GM12878 (cell line): ENCODE measurements at regions not wholly inside any gene's neighbourhood (a gene's known extent, or its start where the extent isn't known, plus 50 kb on each side); places are given as distances from the start of the nearest gene placed in this dataset.

ENCODE experiments used
- ATAC-seq: fragments of 200-7000 bp; cut with Tn5 transposase; 3 replicates; pipeline ENCODE4 v1.9.1; 2020; ENCODE audit warnings: mild to moderate bottlenecking, moderate library complexity
- BruUV-seq: library from RNA; stranded (reverse); fragments of 400-500 nt; replicated peaks from 2 replicates; lab custom pipeline; 2021; lab: Mats Ljungman, UMichigan
- CTCF ChIA-PET: fragments of 300-600 bp; sonication (Branson Sonifier 250); formaldehyde crosslinking; extraction: SDS; loops from one replicate; lab custom pipeline; 2021; ENCODE audit warnings: inconsistent platforms; lab: Yijun Ruan, JAX
- POLR2A ChIA-PET: fragments of 350-600 bp; formaldehyde crosslinking; extraction: SDS; loops from one replicate; lab custom pipeline; 2021; ENCODE audit warnings: inconsistent platforms; lab: Charles Lee
- RAD21 ChIA-PET: fragments of 300-600 bp; sonication (Branson Sonifier 250); formaldehyde crosslinking; loops from one replicate; lab custom pipeline; 2023; ENCODE audit warnings: antibody characterized with exemption; ENCODE audit not compliant: unreplicated experiment; lab: Charles Lee
- SMC1A ChIA-PET: fragments of 300-600 bp; sonication (Branson Sonifier 250); formaldehyde crosslinking; loops from one replicate; lab custom pipeline; 2023; ENCODE audit not compliant: unreplicated experiment, uncharacterized antibody; lab: Charles Lee
- DNase-seq: peaks from one replicate; pipeline ENCODE4 v3.0.0-alpha.2; 2011; ENCODE audit warnings: low read depth, low spot score
- FAIRE-seq: peaks from 3 replicates; lab custom pipeline; 2011; peaks lifted over from hg19 to GRCh38; lab: Jason Lieb, UNC
- H2AFZ ChIP-seq: 2 replicates; pipeline ENCODE4 v1.6.0; 2011; ENCODE audit warnings: low read depth, low read length, control low read depth; ENCODE audit not compliant: control insufficient read depth
- H3K27ac ChIP-seq: 2 replicates; pipeline ENCODE4 v1.5.1; 2011; ENCODE audit warnings: control low read depth; ENCODE audit not compliant: control insufficient read depth, insufficient read depth
- H3K27me3 ChIP-seq, 2 experiments: replicated peaks in 1 of 2; 2 replicates each; pipeline versions ENCODE4 v1.6.0 to v1.6.1; 2011; ENCODE audit warnings: low read length in 1 of 2; ENCODE audit not compliant: control insufficient read depth in 2 of 2, insufficient read depth in 2 of 2
- H3K36me3 ChIP-seq, 2 experiments: 2 replicates each; pipeline ENCODE4 v1.5.1; 2011; ENCODE audit warnings: low read length in 1 of 2; ENCODE audit not compliant: control insufficient read depth in 2 of 2, insufficient read depth in 2 of 2
- H3K4me1 ChIP-seq: 2 replicates; pipeline ENCODE4 v1.6.1; 2011; ENCODE audit warnings: mild to moderate bottlenecking, low read length, moderate library complexity, mixed read lengths; ENCODE audit not compliant: control insufficient read depth, insufficient read depth
- H3K4me2 ChIP-seq: 2 replicates; pipeline ENCODE4 v1.6.0; 2011; ENCODE audit warnings: control low read depth; ENCODE audit not compliant: control insufficient read depth, insufficient read depth
- H3K4me3 ChIP-seq: fragments of 200-600 bp; sonication (generic); 2 replicates; pipeline ENCODE4 v1.5.1; 2016
- H3K79me2 ChIP-seq: 2 replicates; pipeline ENCODE4 v1.6.0; 2011; ENCODE audit warnings: low read length; ENCODE audit not compliant: control insufficient read depth, insufficient read depth
- H3K9ac ChIP-seq: 2 replicates; pipeline ENCODE4 v1.8.0; 2011; ENCODE audit warnings: low read length, control low read depth, mixed read lengths; ENCODE audit not compliant: control insufficient read depth, insufficient read depth
- H3K9me3 ChIP-seq: replicated peaks from 3 replicates; pipeline ENCODE4 v1.5.1; 2011; ENCODE audit warnings: mild to moderate bottlenecking, low read length; ENCODE audit not compliant: control insufficient read depth, insufficient read depth
- H4K20me1 ChIP-seq: 2 replicates; pipeline ENCODE4 v1.6.0; 2011; ENCODE audit not compliant: control insufficient read depth, insufficient read depth
- MEF2B ChIP-seq: fragments of 450-650 bp; IDR thresholded peaks from 2 replicates; pipeline ENCODE4 v1.6.1; 2018; ENCODE audit warnings: mild to moderate bottlenecking, moderate library complexity; ENCODE audit not compliant: partially characterized antibody, poor library complexity, severe bottlenecking
- NFIC ChIP-seq: IDR thresholded peaks from 2 replicates; pipeline ENCODE4 v1.6.1; 2012; ENCODE audit warnings: low read depth, mild to moderate bottlenecking, inconsistent platforms, low read length, moderate library complexity
- NFXL1 ChIP-seq: fragments of 450-650 bp; IDR thresholded peaks from 2 replicates; pipeline ENCODE4 v1.6.1; 2017; ENCODE audit warnings: antibody characterized with exemption, mild to moderate bottlenecking, borderline replicate concordance
- NR2F1 ChIP-seq: fragments of 450-650 bp; conservative IDR thresholded peaks from 2 replicates; pipeline ENCODE4 v1.6.1; 2017; ENCODE audit warnings: mild to moderate bottlenecking
- PAX5 ChIP-seq: IDR thresholded peaks from 2 replicates; pipeline ENCODE4 v1.6.1; 2011; ENCODE audit warnings: low read depth, low read length, borderline replicate concordance
- WGBS: methylation state at CpG from one replicate; pipeline ENCODE4 v1.1.6; 2016; ENCODE audit warnings: low lambda C conversion rate; ENCODE audit not compliant: insufficient replicate concordance, insufficient coverage; ENCODE audit errors: missing lambda C conversion rate; 5-methylcytosine and 5-hydroxymethylcytosine counted together
- in situ Hi-C: fragments of 300-500 bp; cut with MboI; formaldehyde crosslinking; loops from 9 replicates; pipeline ENCODE4 v1.14.3; 2018; ENCODE audit warnings: mixed read lengths
- intact Hi-C: fragments of 100-400 bp; cut with micrococcal nuclease; formaldehyde crosslinking; loops from one replicate; pipeline ENCODE4 v1.14.2; 2022; ENCODE audit not compliant: unreplicated experiment
- TF ChIP-seq, protein P1 (sequence below): IDR thresholded peaks from 2 replicates; pipeline ENCODE4 v1.6.1; 2012; ENCODE audit warnings: low read length, inconsistent platforms
- TF ChIP-seq, protein P2 (sequence below): fragments of 450-650 bp; IDR thresholded peaks from 2 replicates; pipeline ENCODE4 v1.6.1; 2016; ENCODE audit warnings: mild to moderate bottlenecking

DNA sequence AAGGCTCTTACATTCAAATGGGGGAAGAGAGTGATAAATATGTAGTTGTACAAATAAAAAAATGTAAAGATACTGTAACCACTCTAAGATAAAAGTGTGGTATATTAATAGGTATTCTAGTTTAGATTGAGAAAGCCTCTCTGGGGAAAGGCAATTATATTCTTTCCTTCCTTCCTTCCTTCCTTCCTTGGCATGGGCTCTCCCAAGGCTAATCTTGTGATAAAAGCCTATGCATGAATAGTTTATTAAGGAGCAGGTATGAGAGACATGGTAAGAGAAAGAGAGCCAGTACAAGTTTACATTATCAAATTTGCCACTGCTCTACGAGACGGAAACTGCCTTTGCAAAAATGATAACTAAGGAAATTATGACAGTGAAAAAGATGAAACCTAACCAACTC lies 588.8 kb downstream of the PRELID2 start (continued):
- TF ChIP-seq, protein P1, sequence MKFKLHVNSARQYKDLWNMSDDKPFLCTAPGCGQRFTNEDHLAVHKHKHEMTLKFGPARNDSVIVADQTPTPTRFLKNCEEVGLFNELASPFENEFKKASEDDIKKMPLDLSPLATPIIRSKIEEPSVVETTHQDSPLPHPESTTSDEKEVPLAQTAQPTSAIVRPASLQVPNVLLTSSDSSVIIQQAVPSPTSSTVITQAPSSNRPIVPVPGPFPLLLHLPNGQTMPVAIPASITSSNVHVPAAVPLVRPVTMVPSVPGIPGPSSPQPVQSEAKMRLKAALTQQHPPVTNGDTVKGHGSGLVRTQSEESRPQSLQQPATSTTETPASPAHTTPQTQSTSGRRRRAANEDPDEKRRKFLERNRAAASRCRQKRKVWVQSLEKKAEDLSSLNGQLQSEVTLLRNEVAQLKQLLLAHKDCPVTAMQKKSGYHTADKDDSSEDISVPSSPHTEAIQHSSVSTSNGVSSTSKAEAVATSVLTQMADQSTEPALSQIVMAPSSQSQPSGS: no peak
- no peak for TF ChIP-seq NFXL1
- TF ChIP-seq, protein P2, sequence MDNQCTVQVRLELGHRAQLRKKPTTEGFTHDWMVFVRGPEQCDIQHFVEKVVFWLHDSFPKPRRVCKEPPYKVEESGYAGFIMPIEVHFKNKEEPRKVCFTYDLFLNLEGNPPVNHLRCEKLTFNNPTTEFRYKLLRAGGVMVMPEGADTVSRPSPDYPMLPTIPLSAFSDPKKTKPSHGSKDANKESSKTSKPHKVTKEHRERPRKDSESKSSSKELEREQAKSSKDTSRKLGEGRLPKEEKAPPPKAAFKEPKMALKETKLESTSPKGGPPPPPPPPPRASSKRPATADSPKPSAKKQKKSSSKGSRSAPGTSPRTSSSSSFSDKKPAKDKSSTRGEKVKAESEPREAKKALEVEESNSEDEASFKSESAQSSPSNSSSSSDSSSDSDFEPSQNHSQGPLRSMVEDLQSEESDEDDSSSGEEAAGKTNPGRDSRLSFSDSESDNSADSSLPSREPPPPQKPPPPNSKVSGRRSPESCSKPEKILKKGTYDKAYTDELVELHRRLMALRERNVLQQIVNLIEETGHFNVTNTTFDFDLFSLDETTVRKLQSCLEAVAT: no peak
- no peak for TF ChIP-seq NR2F1

DNA sequence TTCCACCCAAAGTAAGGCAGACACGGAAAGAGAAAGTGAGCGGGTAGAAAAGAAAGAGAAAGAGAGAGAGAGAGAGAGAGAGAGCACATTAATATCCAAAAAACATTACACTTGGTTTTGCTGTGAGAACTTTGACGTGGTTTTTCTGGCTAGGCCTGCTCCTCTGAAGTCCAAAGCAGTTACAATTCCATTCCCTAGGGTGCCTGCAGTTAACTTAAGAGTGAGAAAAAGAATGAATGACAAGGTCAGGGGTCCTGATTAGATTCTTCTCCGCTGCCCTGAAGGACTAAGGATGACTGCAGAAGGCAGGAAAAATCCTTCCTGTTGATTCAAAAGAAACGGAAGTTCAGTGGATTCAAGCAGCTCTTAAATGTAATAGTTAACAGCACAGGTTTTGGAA lies 589.8 kb downstream of the PRELID2 start:
- in situ Hi-C loops: no loop called here
- no peak overlapping the region for H3K4me3 ChIP-seq
- FAIRE-seq (no peak), DNase-seq (no peak), ATAC-seq (no peak)
- SMC1A ChIA-PET: no interaction called here
- H3K4me2 ChIP-seq: no peak overlapping the region
- H3K9ac ChIP-seq: no peak overlapping the region
- BruUV-seq: no TSS peak
- no peaks in the 10 kb centered on the region for H3K4me1 ChIP-seq
- H3K36me3 ChIP-seq: no peaks in the 10 kb centered on the region
- TF ChIP-seq NFIC (no peak), PAX5 (no peak), MEF2B (no peak)
- TF ChIP-seq, all 136 proteins: peak for 0
- no peaks in the 10 kb centered on the region for H3K79me2 ChIP-seq
- intact Hi-C loops: no loop called here
- no peaks in the 10 kb centered on the region for H3K9me3 ChIP-seq
- 10% methylated on average over 5 of the region's 5 CpGs for WGBS
- ChIA-PET RAD21 (no interaction called here), CTCF (no interaction called here), POLR2A (no interaction called here)
- H2AFZ ChIP-seq: no peak overlapping the region
- H3K27ac ChIP-seq: no peak overlapping the region
- H4K20me1 ChIP-seq: no peaks in the 10 kb centered on the region
- H3K27me3 ChIP-seq: no peaks in the 10 kb centered on the region
